CD4-positive, alpha-beta T cell treated with Interferon gamma for 1 hour (primary cell): ENCODE measurements at regions not wholly inside any gene's neighbourhood (a gene's known extent, or its start where the extent isn't known, plus 50 kb on each side); places are given as distances from the start of the nearest gene placed in this dataset.
"Not testable (repeated sequence)": the region's sequence is repeated elsewhere in the genome, so short reads cannot be mapped to it uniquely, and the experiment has no call there.

ENCODE experiments used
- DNase-seq: peaks from one replicate; pipeline ENCODE4 v3.0.0-alpha.2; 2020

DNA sequence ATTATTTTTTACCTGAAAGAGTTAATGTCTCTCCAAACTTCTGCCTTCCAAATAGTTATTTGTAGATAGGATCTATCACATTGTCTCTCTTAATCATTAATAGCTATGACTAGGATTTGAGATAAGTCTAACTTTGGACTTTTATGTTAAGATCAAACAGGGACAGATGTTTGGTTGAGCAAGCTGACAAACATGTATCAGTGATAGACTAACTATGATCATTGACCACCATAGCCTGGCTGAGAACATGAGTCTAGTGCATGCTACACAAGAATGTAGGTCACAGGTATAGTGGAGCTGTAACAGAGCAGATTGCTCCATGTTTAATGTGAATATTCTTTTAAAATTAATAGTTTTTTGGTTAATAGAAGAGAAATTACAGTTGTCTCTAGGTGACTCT lies 52.0 kb downstream of the SYT15B start:
- not testable (repeated sequence) for DNase-seq

DNA sequence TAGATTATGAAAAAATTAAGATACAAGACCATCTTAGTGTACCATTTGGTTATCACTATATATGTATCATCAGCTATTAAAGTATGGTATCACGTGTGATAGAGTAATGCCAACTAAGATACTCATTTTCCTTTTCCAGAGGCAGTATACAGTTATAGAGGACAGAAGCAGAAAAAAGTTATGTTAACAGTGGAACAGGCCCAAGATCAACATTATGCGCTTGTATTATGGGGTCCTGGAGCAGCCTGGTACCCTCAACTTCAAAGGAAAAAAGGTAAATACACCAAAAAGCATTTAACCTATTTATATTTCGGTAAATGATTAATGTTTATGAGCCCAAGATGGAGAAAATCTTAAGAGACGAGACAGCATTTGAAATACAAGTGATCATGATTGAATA lies 52.9 kb downstream of the SYT15B start:
- DNase-seq, result not testable (repeated sequence)

DNA sequence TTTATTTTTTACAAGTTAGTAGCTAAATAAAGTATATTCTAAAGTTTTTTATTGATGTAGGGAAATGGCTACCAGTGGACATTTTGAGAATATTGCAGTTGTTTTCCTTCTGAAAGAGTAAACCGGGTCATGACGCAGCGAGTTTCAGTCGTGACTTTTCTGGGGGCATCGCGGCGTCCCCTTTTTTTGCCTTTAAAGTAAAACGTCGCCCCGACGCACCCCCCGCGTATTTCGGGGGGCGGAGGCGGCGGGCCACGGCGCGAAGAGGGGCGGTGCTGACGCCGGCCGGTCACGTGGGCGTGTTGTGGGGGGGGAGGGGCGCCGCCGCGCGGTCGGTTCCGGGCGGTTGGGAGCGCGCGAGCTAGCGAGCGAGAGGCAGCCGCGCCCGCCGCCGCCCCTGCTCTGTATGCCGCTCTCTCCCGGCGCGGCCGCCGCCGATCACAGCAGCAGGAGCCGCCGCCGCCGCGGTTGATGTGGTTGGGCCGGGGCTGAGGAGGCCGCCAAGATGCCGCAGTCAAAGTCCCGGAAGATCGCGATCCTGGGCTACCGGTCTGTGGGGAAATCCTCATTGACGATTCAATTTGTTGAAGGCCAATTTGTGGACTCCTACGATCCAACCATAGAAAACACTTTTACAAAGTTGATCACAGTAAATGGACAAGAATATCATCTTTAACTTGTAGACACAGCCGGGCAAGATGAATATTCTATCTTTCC lies 57.5 kb downstream of the SYT15B start:
- DNase-seq, result peak; percentile 72

DNA sequence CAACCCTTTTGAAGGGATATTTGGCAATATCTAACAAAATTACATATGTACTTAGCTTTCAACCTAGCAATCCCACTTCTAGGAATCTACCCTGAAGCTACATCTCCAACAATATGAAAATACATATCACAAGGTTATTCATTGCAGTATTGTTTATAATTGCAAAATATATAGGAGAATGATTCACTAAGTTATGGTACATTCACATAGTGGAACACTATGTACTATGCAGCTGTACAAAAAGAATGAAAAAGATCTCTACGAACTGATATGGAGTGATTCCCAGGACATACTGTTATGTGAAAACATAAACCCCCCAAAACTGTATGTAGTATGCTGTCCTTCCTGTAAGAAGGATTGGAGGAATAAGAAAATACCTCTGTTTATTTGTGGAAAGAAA lies 62.1 kb downstream of the SYT15B start:
- DNase-seq, result not testable (repeated sequence)

DNA sequence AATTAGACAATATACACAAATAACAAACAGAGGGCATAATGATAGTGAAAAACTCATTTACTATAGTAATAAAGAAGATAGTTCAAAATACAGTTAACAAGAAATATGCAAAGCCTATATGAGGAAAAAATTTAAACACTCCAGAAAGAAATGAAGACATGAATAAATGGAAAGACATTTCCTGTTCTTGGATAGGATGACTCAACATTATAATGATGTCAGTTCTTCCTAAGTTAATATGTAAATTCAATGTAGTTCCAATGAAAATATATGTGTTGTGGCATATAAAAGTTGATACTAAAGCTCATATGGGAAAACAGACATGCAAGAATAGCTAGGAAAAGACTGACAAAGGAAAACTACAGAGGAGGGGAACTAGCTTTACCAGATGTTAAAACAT lies 63.5 kb downstream of the SYT15B start:
- not testable (repeated sequence) for DNase-seq

DNA sequence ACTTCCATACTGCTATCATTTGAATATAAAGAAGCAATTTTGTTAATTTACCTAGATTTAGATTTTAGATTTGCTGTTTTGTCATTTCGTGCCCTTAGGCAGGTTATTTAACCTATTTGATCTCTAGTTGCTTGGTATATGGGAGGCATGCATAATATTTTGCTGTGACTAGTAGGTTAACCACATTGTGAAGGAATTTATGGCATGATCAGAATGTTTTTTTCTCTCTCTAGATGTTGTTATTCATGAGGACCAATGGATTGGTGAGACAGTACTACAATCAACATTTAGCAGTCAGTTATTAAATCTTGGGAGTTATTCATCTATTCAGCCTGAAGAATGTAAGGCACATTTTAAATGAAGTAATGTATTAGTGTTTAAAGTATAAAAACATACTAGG lies 67.2 kb downstream of the SYT15B start:
- not testable (repeated sequence) for DNase-seq

DNA sequence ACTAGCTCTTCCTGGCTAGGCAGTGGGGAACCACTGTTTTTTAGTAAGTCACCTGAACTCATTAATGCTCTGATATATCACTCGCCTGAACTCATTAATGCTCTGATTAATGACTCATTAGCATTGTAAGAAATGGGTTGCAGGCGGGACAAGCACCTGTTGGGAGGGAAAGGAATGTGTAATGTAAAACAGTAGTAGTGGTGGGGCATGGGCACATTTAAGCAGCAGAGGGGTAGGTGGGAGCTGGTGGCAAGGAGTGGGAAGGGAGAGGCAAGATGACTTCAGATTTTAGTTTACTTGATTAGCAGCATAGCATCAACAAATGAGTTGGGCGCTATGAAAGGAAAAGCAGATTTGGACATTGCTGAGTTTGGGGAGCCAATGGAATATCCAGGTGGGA lies 68.2 kb downstream of the SYT15B start:
- not testable (repeated sequence) for DNase-seq

DNA sequence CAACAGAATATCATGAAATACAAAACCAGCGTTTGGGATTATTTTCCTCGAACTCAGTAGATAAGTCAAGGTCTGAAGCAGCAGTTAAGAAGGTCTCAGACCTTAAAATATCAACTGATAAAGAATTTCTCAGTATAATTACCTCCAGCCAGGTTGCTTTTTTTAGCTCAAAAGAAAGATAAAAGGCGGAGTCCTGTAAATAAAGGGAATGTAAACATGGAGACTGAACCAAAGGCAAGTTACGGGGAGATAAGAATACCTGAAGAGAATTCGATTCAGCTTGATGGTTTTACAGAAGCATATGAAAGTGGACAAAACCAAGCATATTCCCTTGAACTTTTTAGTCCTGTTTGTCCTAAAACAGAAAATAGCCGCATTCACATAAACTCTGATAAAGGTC lies 73.1 kb downstream of the SYT15B start:
- not testable (repeated sequence) for DNase-seq

DNA sequence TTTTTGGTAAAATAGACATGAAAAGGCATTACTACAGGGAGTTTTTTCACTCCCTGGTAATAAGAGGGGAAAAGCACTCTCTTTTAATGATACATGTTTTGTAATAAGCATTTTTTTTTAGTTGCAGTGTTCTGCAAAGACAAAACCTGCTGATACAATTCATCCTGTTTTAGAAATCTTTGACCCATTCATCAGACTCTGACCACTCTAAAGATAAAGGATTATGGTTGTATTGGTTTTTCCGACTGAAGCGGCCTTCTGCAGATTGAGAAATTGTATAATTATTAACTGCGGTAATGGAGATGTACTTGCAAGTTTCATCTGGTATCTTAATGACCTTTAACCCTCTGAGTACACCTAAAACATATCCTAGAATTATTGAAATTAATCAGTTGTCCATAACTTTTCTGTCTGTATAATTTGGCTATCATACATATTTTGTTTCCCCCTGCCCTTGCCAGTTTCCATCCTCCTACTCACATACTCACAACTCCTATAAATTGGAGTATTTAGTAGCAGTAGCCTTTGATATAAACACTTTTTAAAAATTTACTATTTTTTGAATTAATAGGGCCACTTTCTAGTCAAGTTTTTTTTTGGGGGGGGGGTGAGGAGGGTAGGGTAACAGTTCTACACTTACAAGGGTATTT lies 79.4 kb downstream of the SYT15B start:
- not testable (repeated sequence) for DNase-seq

DNA sequence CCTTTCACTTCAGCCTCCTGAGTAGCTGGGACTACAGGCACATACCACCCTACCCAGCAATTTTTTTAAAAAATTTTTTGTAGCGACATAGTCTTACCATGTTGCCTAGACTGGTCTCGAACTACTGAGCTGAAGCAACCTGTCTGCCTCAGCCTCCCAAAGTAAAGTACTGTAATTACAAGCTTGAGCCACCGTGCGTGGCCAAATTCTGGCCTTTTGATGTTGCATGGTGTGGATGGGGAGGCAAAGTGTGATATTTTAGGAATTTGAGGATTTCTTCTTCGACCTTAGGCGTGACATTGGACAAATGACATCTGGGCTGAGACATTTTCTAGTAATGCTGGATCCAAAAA lies 81.8 kb downstream of the SYT15B start:
- DNase-seq, result not testable (repeated sequence)

DNA sequence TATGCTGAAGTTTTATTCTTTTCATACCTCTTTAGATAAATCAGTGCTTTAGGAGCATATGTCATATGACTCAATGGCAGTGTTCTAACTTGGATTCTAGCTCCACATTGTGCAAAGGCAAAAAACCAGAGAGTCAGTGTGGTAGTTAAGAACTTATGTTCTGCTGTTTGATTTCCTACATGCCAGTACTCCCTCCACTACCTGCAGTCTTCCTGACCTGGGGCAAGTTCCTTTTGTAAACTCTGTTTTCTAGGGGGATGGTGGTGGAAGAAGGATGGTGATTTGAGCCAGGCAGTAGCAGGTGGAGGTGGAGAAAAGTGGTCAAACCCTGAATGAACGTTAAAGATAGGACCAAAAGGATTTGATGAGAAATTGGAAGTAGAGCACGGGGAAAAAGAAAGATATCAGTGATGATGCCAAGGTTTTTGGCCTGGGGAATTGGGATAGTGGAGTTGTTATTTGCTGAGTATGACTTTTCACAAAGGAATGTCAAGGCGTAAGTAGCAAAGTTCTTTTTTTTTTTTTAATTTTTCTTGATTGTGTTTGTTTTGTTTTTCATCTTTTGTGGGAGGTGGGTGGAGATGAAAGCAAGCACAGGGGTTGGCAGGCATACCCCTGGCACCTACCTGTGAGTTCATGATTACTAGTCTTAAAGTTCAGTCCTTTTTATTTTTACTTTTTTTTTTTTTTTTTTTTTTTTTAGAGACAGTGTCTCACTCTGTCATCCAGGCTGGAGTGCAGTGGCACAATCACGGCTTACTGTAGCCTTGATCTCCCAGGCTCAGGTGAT lies 82.3 kb downstream of the SYT15B start:
- DNase-seq, result not testable (repeated sequence)

DNA sequence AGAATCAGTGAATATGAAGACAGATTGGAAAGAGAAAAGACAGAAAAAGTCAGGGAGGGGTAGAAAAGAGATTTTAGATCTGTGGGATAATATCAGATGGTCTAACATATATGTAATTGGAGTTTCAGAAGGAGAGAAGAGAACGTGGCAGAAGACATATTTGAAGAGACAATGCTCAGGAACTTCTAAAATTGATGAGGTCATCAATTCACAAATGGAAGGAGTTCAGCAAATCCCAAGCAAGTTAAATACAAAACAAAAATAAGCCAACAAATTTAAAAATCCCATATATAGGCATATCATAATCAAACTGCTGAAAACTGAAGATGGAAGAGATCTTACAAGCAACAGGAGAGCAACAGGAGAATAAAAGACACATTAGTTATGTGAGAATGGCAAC lies 87.3 kb downstream of the SYT15B start:
- DNase-seq, result not testable (repeated sequence)

DNA sequence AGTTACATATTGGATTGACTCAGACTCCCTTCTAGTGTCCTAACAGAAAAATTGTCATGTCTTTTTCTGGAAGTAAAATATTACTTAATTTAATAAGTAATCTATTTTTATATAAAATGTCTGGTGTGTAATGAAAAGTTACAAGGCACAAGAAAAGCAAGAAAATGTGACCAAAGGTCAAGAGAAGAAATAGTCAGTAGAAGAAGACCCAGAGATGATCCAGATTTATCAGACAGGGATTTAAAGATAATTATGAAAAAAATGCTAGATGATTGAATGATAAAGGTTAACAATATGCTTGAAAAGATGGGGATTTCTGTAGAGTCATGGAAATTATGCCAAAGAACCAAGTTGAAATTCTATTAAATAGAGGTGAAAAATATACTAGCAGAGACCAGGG lies 87.8 kb downstream of the SYT15B start:
- not testable (repeated sequence) for DNase-seq

DNA sequence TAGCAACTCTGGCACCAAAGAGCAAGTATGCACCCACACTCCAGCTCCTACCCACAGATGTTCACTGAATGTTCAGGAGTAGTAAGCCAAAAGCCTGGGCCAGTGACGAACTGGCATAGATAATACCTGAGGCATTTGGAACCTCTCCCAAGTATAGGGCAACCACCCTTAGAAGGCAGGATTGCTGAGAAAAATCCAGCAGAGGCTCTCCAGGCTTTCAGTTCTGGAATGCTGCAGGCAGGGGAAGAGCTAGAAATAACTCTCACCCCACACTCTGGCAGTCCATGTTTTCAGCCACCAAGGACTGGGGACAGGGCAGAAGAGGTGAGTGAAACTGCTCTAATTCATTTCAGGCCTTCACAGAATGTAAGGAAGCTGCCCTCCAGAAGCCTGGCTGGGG lies 90.3 kb downstream of the SYT15B start:
- DNase-seq, result not testable (repeated sequence)

DNA sequence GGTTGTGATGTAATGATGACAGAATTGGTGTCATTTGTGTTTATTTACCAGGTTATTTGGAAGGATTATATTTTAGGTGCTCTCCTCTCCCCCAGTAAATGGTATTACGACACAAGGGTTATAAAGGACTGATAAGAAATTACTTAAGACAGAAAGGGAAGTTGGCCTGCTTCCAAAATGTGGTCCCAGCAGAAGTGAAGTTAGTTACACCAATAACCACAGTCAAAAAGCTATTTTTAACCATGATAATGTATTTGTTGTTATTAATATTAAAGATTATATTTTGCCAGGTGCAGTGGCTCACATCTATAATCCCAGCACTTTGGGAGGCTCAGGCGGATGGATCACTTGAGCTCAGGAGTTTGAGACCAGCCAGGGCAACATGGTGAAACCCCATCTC lies 92.5 kb downstream of the SYT15B start:
- DNase-seq, result not testable (repeated sequence)

DNA sequence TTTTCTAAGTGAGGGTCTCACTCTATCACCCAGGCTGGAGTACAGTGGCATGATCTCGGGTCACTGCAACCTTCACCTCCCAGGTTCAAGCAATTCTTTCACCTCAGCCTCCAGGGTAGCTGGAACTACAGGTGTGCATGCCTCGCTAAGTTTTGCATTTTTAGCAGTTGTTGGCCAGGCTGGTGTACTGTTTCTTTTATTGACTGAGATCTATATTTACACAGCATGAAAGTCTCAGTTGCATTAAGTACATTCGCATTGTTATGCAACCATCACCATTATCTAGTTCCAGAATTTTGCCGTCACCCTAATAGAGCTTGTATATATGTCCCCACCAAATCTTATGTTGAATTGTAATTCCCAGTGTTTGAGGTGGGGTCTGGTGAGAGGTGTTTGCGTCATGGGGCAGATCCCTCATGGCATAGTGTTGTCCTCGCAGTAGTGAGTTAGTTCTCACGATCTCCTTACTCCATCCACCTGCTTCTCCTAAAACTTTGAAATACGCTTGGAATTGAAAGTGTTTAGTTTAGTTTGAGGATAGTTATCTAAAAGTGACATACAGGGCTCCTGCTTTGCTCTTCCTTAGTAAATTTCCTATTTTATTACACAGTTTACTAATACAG lies 101.3 kb downstream of the SYT15B start:
- not testable (repeated sequence) for DNase-seq

DNA sequence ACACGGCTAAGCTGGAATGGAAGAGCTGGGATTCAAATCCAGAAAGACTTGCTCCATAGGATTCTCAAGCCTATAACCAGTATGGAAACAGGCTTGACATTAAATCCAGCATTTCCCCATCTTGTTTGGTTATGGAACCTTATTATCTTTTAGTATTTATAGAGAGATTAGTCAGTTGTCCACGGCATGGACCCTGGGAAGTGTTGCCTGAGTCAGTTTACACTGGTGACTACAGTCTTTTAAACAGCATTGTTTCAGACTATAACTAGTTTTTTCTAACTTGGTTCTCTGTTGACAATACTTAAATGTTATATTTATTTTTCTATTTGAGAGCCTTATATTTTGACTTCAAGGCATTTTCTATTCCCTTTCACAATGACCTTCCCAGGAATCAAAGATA lies 106.7 kb downstream of the SYT15B start:
- DNase-seq, result not testable (repeated sequence)

DNA sequence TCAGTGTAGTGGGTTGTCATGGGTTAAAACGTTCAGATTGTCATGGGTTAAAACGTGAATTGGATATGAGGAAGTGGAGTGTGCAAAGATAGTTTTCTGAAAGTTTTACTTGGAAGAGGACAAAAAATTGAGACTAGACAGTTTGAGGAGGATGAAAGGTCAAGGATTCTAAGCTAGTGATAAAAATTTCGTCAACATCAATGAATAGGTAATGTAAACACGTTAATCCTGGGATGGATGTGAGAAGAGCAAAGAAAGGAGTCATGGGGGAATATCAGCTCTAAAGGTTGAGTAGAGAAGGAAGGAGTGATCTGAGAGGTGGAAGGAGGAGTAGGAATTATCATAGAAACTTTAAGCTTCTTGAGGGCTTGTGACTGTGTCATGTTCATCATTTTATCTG lies 109.2 kb downstream of the SYT15B start:
- not testable (repeated sequence) for DNase-seq

DNA sequence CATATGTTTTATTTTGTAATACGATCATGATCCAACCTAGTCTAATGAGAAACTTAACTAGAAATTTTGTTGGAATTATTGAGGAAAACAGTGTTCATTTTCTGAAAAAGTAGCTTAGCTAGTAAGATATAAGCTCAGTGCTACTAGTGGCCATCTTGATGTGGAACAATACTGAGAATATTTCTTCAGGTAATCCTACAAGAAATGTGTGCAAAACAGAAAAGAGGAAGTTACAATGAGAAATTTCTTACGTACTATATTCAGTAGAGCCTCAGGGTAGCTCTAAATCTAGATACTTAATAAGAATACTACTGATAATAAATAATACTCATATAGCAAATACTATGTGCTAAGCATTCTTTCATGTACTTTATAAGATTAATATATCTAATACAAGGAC lies 114.8 kb downstream of the SYT15B start:
- DNase-seq, result not testable (repeated sequence)

DNA sequence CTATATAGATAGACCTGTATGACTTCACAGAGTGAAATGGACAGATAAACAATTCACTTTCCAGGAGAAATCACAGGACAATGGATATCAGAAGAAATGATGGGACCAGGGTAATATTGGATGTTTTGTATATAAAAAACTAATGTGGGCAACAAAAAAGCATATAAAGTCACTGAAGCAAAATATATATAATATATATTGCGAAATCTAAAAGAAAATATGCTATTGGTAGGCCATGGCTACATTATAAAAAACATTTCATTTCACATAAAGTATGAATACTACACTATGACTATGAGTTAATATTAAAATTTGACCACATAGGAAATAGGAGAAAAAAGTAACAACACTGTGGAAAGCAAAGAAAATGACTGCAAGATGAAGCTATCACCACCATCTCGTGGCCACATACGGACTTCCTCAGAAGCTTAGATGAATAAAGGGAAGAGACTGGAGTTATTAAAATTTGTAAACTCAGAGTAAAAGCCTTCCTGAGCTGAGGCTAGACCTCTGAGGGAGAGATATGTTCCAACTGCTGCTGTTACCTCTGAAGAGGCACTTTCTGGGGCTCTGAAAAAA lies 115.8 kb downstream of the SYT15B start:
- DNase-seq, result not testable (repeated sequence)

DNA sequence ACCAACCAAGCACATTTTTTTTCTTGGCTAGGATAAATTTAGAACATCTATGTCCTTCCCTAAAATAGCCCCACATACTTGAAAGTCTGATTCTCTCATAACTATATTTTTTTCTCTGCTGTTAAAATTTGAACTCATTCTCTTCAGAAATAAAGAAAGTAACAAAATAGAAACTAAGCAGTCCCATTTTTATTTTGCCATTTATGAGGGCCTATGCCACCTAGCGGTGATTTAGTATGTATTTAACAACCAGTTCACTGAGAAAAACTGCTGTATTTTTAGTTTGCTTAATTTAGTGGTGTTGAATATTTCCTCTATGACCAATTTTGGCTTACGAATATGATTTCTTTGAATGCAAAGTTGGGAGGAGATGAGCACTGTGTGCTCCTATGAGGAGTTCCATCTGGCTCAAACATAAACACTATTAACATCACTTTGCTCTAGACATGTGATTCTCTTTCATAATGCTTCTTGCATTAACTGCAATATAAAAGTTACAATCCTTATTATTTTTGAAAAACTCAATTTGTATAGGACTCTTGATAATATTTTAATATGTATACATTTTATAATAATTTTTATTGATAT lies 116.6 kb downstream of the SYT15B start:
- DNase-seq, result not testable (repeated sequence)

DNA sequence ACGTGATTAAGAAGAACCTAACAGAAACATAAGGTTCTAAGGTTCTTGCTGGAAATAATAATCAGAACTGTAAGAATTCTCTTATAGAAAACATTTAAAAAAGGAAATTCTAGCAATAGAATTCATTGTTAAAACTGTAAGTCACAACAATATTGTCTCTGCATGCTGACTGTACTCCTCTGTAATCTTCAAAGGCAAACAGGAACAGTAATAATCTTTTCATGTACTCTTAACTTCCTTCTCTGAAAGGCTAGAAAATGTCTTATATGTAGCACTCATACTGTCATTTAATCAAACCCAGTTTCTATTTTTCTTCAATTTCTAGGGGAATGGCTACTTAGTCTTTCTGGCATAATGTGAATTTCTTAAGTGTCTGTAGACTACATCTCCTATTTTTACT lies 103.5 kb upstream of the AGAP9 start:
- not testable (repeated sequence) for DNase-seq

DNA sequence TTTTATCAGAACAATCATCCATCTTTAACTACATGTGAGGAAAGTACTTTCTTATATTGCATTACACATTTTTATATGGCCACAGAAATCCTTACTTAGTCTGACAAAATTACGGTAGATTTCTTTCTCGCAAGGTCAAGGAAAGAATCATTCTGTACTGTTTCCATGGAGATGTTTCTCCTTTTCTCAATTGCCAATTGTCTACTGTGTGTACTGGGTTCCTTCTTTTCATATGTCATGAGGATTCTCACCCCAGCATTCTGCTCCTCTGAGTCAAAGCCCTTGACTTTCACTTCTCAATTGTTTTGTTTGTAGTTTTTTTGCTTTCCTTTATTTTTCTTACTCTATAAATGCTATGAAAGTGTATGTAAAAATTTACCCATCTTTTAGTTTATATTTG lies 99.3 kb upstream of the AGAP9 start:
- not testable (repeated sequence) for DNase-seq
